GM23338 (cell line): ENCODE measurements at regions not wholly inside any gene's neighbourhood (a gene's known extent, or its start where the extent isn't known, plus 50 kb on each side); places are given as distances from the start of the nearest gene placed in this dataset.

Source experiments
- CREB1 ChIP-seq: fragments of 250-450 bp; sonication (Bioruptor Pico); IDR thresholded peaks from 2 replicates; pipeline ENCODE4 v1.5.0; 2020; ENCODE audit warnings: low read depth, mild to moderate bottlenecking, moderate library complexity
- CTCF ChIP-seq, 2 experiments: fragments of 200-600 bp in 1 of 2; sonication (generic) in 1 of 2; conservative IDR thresholded peaks; 2 replicates each; pipeline versions ENCODE4 v1.5.1 to v1.6.1; 2016 to 2017; ENCODE audit warnings: antibody characterized with exemption in 2 of 2, low read depth in 2 of 2, mild to moderate bottlenecking in 2 of 2, moderate library complexity in 1 of 2
- ETS1 ChIP-seq: IDR thresholded peaks from 2 replicates; pipeline ENCODE4 v1.6.1; 2016; ENCODE audit warnings: antibody characterized with exemption
- POLR2AphosphoS5 ChIP-seq: IDR thresholded peaks from 2 replicates; pipeline ENCODE4 v1.6.1; 2016; ENCODE audit warnings: antibody characterized with exemption, low read depth
- ZNF114 ChIP-seq: fragments of 250-450 bp; sonication (Bioruptor Pico); IDR thresholded peaks from 2 replicates; pipeline ENCODE4 v1.5.0; 2020; ENCODE audit warnings: mild to moderate bottlenecking, moderate library complexity

- TF ChIP-seq CTCF (conservative IDR thresholded peaks at IDR 0.05; ENCODE audit: low read depth in 2 of 2) (no peak), CREB1 (CRISPR knock-in tag) (no peak), ETS1 (no peak), POLR2AphosphoS5 (no peak), ZNF114 (CRISPR knock-in tag) (no peak)
Observed at GRCh38 chr10:84078771-84079170, 60.5 kb upstream of the GHITM start.
